ENCODE measurements at regions not wholly inside any gene's neighbourhood (a gene's known extent, or its start where the extent isn't known, plus 50 kb on each side); places are given as distances from the start of the nearest gene placed in this dataset.
"Not testable (repeated sequence)": the region's sequence is repeated elsewhere in the genome, so short reads cannot be mapped to it uniquely, and the experiment has no call there.

DNA sequence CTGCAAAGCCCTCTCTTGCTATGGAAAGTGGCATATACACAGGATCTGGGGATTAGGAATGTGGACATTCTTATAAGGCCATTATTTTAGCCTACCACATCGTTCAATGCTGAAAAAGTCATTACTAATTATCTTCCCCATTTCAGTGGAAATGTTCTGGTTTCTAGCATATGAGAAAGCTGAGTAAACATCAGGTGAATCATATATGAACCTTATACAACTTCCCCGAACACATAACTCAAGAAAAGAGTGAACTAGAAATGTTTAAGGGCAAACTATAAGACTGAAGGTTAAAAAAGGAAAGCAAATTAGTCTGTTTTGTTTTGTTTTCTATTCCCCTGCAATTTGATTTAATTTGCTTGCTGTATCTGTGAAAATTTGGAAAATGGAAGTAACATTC is 62.5 kb upstream of the SEC22B start:
- DNase-seq (ENCODE audit: low spot score), result not testable (repeated sequence)

DNA sequence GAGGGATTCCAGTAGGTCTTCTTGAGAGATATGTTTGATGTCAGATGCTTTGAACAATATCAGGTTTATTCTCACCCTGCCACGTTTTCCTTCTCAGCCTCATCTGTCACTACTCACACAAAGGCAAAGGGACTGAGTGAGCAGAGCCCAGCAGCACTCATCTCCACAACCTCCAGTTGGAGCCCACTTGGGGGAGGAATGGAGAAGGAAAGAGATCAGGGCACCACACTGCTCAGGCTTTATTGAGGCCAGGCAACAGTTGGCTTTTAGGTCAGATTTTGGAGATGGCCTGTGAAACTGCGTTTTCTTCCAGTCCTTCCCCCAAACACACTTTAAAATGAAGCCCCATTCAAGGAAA is 57.3 kb upstream of the SEC22B start:
- DNase-seq (ENCODE audit: low spot score), result not testable (repeated sequence)

DNA sequence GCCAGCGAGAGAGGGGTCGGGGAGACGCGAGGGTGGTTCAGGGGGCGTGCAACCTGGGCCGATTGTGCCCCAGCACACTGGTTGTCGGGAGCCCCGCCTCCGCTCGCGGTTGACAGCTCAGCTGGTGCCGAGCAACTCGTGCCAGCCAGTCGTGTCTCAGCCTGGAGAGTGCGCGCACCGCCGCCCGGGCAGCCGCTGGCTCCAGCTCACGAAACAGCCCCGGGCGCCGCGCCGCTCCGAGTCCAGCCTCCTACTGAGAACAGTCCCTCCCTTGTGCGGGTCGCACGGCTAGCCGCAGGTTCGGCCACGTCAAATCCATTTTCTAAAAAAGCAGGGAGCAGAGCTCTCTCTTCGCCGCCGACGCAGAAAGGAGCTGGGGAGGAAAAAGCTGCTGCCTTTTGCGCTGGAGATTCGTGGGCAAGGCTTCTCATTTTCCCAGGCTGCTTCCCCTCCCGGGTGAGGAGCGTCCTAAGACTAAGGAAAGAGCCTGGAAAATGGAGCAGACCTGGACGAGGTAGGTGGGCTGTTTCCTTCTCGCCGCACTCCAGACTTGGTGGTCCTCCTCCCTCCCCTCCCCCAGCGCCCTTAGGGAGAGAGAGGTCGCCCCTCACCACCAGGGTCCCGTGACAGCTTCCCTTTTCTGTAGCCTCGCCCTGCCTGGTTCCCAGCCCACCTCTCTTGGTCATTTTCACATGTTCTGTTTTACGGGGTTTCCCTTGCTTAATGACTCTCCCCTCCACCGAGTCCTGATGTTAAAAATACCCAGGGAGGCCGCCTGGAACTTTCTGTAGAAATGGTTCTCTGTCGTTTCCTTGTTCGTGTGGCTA is 56.7 kb upstream of the SEC22B start:
- DNase-seq (ENCODE audit: low spot score), result not testable (repeated sequence)

DNA sequence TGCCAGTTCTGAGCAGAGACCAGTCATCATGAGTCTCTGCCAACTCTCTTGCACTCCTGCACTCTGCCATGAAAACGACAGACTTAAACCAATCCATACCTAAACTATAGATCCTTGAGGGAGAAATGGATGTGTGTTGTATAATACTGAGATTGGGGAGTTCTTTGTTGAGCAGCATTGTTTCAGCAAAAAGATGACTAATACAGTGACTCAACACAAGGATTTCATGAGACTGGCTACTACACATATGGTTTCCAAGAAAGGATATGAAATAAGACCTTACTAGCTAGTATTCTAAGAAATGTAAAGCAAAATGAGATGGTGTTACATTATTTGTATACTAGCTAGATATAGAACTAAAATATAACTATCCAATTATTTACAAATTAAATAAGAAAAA is 53.5 kb upstream of the SEC22B start:
- not testable (repeated sequence) for DNase-seq (ENCODE audit: low spot score)
